HG03520 (cell line): ENCODE measurements at regions not wholly inside any gene's neighbourhood (a gene's known extent, or its start where the extent isn't known, plus 50 kb on each side); places are given as distances from the start of the nearest gene placed in this dataset.

Source experiments
- ATAC-seq: cut with Tn5 transposase; IDR thresholded peaks from one replicate; pipeline ENCODE4 v1.9.1; 2021; ENCODE audit warnings: mild to moderate bottlenecking, moderate library complexity; ENCODE audit not compliant: unreplicated experiment

GRCh38 chr21:17406202-17406601, 106.6 kb upstream of the CXADR start:
- no peak for ATAC-seq

DNA sequence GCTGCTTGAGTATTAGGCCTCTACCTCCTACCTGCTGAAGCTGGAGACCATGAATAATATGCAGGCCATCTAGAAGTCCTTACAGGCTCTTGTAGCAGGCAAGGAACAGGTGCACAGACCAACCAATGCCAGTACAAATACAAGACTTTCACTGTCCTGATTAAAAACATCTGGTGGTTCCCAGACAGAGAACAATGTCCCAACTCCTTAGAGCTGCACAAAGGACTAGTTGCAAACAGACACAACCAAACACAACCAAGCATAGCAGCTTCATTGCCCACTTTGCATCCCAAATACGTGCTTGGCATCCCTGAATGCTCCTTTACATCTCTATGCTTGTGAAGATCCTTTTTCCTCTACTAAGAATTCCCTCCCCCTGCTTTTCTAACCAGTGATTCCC, 98.1 kb upstream of the CXADR start:
- no peak for ATAC-seq

GRCh38 chr21:17416139-17416538, 96.7 kb upstream of the CXADR start:
- ATAC-seq = no peak

- no peak for ATAC-seq
These were observed 89.9 kb upstream of the CXADR start for GRCh38 chr21:17422931-17423330.

GRCh38 chr21:17427157-17427556, 85.7 kb upstream of the CXADR start:
- no peak for ATAC-seq

GRCh38 chr21:17427831-17428483, 84.9 kb upstream of the CXADR start:
- ATAC-seq = peak; percentile 88

- ATAC-seq = peak; percentile 35
These were observed 84.4 kb upstream of the CXADR start for GRCh38 chr21:17428484-17428869.

GRCh38 chr21:17428980-17429379, 83.9 kb upstream of the CXADR start:
- ATAC-seq = no peak

GRCh38 chr21:17429936-17430335, 82.9 kb upstream of the CXADR start:
- no peak for ATAC-seq

- ATAC-seq = no peak
These were observed 80.1 kb upstream of the CXADR start for GRCh38 chr21:17432732-17433057.

DNA sequence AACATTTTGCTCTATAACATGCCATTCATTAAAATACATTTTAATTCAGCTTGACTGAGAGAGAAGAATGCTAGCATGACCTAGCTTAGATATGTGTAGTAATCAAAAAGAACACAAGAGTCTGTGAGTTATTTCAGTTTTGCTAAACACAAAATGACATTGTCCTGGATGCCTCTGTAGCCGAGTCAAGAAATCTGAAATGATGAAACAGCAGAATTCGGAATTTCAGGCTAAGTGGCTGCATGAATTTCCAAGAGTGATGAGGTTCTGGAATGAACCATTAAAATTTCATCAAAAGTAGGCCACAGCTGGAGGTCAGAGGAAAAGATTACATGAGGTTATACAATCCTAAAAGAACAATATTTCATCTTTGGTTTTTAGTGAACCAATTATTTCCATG, 79.1 kb upstream of the CXADR start:
- no peak for ATAC-seq

DNA sequence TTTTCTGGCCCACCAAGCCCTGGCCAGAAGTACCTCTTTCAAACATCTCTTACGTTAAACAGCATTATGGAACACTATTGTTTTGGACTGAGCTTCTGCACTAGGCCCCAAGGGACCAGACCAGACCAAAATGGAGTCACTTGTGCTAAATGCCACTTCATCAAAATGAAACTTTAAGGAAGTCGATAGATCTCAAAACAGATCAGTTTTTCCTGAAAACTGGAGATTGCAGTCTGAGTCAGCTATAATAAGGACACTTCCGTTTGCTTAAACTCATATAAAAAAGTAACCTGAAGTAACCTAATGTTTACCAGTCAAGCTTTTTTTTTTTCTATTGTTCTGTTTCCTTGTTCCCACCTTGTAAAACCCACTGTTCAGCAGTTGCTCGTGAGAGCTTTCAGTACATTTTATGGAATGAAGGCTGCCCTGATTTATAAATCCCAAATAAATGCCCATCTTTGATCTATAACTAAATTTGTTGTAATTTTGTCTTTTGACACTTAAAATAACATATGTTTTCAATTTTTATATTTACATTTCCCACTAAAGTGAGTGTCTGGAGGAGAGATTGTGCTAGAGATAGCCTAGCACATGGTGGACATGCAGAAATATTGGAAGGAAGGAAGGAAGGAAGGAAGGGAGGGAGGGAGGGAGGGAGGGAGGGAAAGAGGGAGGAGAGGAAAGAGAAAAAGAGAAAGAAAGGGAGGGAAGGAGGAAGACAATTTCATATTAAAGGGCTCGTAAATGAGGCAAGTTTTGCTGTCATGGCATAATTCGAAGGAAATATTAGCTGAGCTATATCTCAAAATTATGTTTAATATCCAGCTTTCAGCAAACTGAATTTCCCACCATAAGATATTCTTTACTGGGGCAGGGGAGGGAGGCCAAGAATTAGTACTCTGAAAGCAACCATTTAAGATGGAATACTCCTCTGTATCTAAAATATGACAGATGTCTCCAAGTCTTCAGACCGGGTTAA, 77.0 kb upstream of the CXADR start:
- ATAC-seq = no peak

GRCh38 chr21:17436626-17437111, 76.2 kb upstream of the CXADR start:
- ATAC-seq = no peak

DNA sequence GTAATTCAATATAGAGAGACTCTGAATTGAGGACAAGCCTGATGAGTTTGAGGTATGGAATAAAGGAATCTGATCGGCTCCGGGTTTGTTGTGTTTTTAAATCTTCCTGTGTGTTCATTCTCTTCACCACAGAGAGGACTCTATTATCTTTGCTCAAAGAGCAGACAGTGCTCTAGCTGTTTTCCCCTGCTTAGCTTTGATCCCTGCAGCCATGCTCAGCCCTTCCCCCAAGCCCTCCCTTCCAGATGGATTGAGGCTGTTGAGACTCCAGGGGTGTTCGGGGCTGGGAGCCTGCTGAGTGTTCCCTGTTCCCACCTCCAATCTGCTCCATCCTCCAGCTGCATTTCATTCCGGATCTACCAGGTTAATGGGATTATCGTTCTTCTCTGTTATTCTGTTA, 74.2 kb upstream of the CXADR start:
- no peak for ATAC-seq

DNA sequence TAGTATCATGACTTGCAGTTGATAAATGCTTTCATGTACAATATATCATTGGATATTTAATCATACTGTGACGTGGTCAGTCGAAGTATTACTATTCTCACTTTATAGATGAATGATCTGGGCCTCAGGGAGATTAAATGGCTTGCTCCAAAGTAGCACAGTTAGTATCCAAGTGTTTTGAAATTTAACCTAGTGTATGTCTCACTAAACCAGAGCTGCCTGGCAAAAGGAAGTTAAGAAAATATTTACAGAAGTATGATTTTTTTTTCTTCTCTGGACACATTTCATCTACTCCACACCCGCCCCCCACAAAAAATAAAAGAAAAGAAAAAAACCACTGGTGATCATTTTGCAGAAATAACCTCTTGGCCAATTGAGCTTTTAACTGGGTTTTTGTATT, 71.9 kb upstream of the CXADR start:
- ATAC-seq = no peak

DNA sequence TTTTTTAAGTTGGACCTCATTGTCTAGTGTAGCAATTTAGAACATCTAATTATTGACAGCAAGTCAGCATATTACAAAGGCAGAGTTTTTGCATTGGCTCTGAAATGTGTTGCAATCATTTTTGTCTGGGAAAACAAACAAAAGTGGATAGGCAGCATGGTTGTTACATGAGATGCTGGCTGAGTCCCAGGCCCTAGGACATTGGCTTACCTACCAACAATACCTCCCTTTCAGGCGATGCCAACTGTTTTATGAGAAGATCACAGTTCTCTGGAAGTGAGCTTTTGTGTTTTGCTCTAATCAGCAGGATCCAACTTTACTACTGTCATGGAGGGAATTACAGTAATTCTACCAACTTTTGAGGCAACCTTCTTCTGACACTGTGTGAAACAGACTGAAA, 71.5 kb upstream of the CXADR start:
- no peak for ATAC-seq

GRCh38 chr21:17442165-17442564, 70.7 kb upstream of the CXADR start:
- ATAC-seq = no peak

- ATAC-seq = no peak
These were observed 68.0 kb upstream of the CXADR start for GRCh38 chr21:17444828-17445227.

DNA sequence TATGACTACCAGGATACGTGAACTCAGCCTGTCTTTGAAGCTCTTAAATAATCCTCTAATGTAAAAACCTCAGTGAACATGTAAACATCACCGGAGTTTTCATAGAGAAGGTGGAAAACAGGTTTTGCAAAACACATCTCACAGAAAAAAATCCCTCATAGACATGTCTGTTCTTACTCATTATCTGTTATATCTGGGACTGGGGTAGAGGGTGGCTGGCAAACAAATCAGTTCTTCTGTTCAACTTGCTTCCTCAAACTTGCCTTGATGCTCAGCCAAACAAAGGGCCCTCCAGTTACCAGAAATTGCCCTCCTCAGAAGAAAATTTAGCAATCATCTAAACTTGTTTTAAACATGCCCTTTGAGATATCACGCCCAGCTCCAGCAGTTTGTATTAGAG, 66.1 kb upstream of the CXADR start:
- ATAC-seq = no peak

- ATAC-seq = no peak
These were observed 63.1 kb upstream of the CXADR start for GRCh38 chr21:17449701-17450100.

GRCh38 chr21:17451364-17451891, 61.4 kb upstream of the CXADR start:
- no peak for ATAC-seq
